PC-3 (cell line): ENCODE measurements at regions not wholly inside any gene's neighbourhood (a gene's known extent, or its start where the extent isn't known, plus 50 kb on each side); places are given as distances from the start of the nearest gene placed in this dataset.

Experiments
- ATAC-seq: fragments of 200-7000 bp; cut with Tn5 transposase; 2 replicates; pipeline ENCODE4 v1.9.1; 2020; ENCODE audit warnings: mild to moderate bottlenecking, moderate library complexity
- BruUV-seq: library from RNA; stranded (reverse); fragments of 400-500 nt; replicated peaks from 2 replicates; lab custom pipeline; 2021; lab: Mats Ljungman, UMichigan
- CTCF ChIA-PET: fragments of 300-600 bp; sonication (Branson Sonifier 250); formaldehyde crosslinking; loops from one replicate; lab custom pipeline; 2022; ENCODE audit warnings: antibody characterized with exemption; lab: Charles Lee
- POLR2A ChIA-PET: fragments of 300-600 bp; sonication (Branson Sonifier 250); formaldehyde crosslinking; loops from one replicate; lab custom pipeline; 2022; ENCODE audit warnings: antibody characterized with exemption; ENCODE audit not compliant: unreplicated experiment; lab: Charles Lee
- DNase-seq: peaks from one replicate; pipeline ENCODE4 v3.0.0-alpha.2; 2015
- H2AFZ ChIP-seq: fragments of 300-600 bp; sonication (generic); 2 replicates; pipeline ENCODE4 v1.6.0; 2016; ENCODE audit warnings: antibody characterized with exemption, low read length
- H3F3A ChIP-seq: fragments of 300-600 bp; sonication (generic); one replicate; pipeline ENCODE4 v1.6.0; 2017; ENCODE audit warnings: antibody characterized with exemption, low read length, control low read depth, mild to moderate bottlenecking; ENCODE audit not compliant: unreplicated experiment
- H3K27ac ChIP-seq: fragments of 300-600 bp; sonication (generic); 2 replicates; pipeline ENCODE4 v1.5.1; 2016; ENCODE audit warnings: mild to moderate bottlenecking, low read length
- H3K27me3 ChIP-seq: fragments of 300-600 bp; sonication (generic); 2 replicates; pipeline ENCODE4 v1.6.1; 2016; ENCODE audit warnings: low read length, mixed read lengths
- H3K36me3 ChIP-seq: fragments of 300-600 bp; sonication (generic); 2 replicates; pipeline ENCODE4 v1.6.1; 2016; ENCODE audit warnings: low read depth, mixed run types, low read length, mixed read lengths
- H3K4me1 ChIP-seq: fragments of 300-600 bp; sonication (generic); 2 replicates; pipeline ENCODE4 v1.5.1; 2016; ENCODE audit warnings: low read length; ENCODE audit not compliant: insufficient read depth
- H3K4me2 ChIP-seq: fragments of 300-600 bp; sonication (generic); 2 replicates; pipeline ENCODE4 v1.6.0; 2016; ENCODE audit warnings: low read length
- H3K4me3 ChIP-seq: fragments of 300-600 bp; sonication (generic); 2 replicates; pipeline ENCODE4 v1.5.1; 2016; ENCODE audit warnings: mild to moderate bottlenecking, low read length, mixed read lengths
- H3K79me2 ChIP-seq: fragments of 300-600 bp; sonication (generic); 2 replicates; pipeline ENCODE4 v1.6.1; 2017; ENCODE audit warnings: low read length, mixed read lengths
- H3K9ac ChIP-seq: fragments of 300-600 bp; sonication (generic); 2 replicates; pipeline ENCODE4 v1.6.0; 2016; ENCODE audit warnings: mild to moderate bottlenecking, low read length
- H3K9me2 ChIP-seq: fragments of 300-600 bp; sonication (generic); replicated peaks from 2 replicates; pipeline ENCODE4 v1.6.1; 2016; ENCODE audit warnings: mixed run types, low read length, mixed read lengths
- H3K9me3 ChIP-seq: fragments of 300-600 bp; sonication (generic); 2 replicates; pipeline ENCODE4 v1.6.1; 2016; ENCODE audit warnings: low read length, mixed read lengths
- H4K20me1 ChIP-seq: fragments of 300-600 bp; sonication (generic); 2 replicates; pipeline ENCODE4 v1.6.1; 2016; ENCODE audit warnings: low read length, mixed read lengths
- CTCF ChIP-seq: fragments of 300-600 bp; sonication (generic); conservative IDR thresholded peaks from 2 replicates; pipeline ENCODE4 v1.5.1; 2017; ENCODE audit warnings: antibody characterized with exemption, low read depth, mild to moderate bottlenecking, low read length
- EZH2 ChIP-seq: fragments of 300-600 bp; sonication (generic); IDR thresholded peaks from one replicate; pipeline ENCODE4 v1.6.1; 2017; ENCODE audit warnings: antibody characterized with exemption, mild to moderate bottlenecking, low read length; ENCODE audit not compliant: unreplicated experiment
- EZH2phosphoT487 ChIP-seq: fragments of 300-600 bp; sonication (generic); IDR thresholded peaks from 2 replicates; pipeline ENCODE4 v1.6.1; 2018; ENCODE audit warnings: mild to moderate bottlenecking, antibody characterized with exemption, low read length, borderline replicate concordance
- intact Hi-C: fragments of 100-400 bp; cut with micrococcal nuclease; formaldehyde crosslinking; loops from 2 replicates; pipeline ENCODE4 v1.9.0; 2023

DNA sequence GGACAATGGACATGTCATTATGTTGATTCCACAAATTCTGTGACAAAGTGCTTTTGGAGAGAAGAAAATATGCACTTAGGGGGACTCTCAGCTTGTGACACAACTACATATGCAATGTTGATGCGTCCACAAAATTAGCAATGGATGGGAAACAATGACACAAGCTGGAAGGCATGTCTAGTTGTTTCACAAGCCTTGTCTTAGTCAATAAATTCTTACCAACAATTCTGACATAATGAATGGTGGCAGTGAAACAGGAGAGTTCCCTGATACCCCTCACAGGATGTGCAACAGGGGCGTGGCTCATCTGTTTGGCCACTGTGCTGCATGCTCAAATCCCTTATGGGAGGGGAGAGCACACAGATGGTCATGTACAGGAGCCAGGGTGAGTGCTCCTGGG, 347.2 kb upstream of the DLGAP1 start:
- H3K79me2 ChIP-seq, result no peaks in the 10 kb centered on the region
- H3K9ac ChIP-seq, result no peak overlapping the region

GRCh38 chr18:4801151-4801550, 346.0 kb upstream of the DLGAP1 start:
- ATAC-seq (no peak), DNase-seq (no peak)
- Histone ChIP-seq H3K9me2 (no peaks in the 10 kb centered on the region), H3K79me2 (no peaks in the 10 kb centered on the region), H3K4me2 (no peak overlapping the region), H4K20me1 (no peaks in the 10 kb centered on the region), H3K27me3 (no peaks in the 10 kb centered on the region), H3K36me3 (no peaks in the 10 kb centered on the region), H3K4me1 (no peaks in the 10 kb centered on the region), H3K9ac (no peak overlapping the region), H3K4me3 (no peak overlapping the region), H3K27ac (no peak overlapping the region), H3F3A (no peaks in the 10 kb centered on the region), H2AFZ (no peak overlapping the region), H3K9me3 (peaks cover 42% of the 10 kb centered on the region)
- POLR2A ChIA-PET, result no interaction called here
- TF ChIP-seq EZH2 (no peak), EZH2phosphoT487 (no peak), CTCF (no peak)
- intact Hi-C loops, result no loop called here
- no TSS peak for BruUV-seq
- CTCF ChIA-PET, result no interaction called here

More for the DNA sequence above, 347.2 kb upstream of the DLGAP1 start:
- Histone ChIP-seq H3K36me3 (no peaks in the 10 kb centered on the region), H3K27me3 (no peaks in the 10 kb centered on the region), H3K27ac (no peak overlapping the region), H3K4me2 (no peak overlapping the region), H4K20me1 (no peaks in the 10 kb centered on the region), H3F3A (no peaks in the 10 kb centered on the region), H3K4me3 (no peak overlapping the region), H2AFZ (no peak overlapping the region), H3K9me2 (no peaks in the 10 kb centered on the region), H3K9me3 (peaks cover 41% of the 10 kb centered on the region), H3K4me1 (no peaks in the 10 kb centered on the region)
- intact Hi-C loops, result no loop called here
- ChIA-PET CTCF (no interaction called here), POLR2A (no interaction called here)
- BruUV-seq, result no TSS peak
- DNase-seq, result no peak
- no peak for TF ChIP-seq EZH2
- no peak for TF ChIP-seq CTCF
- no peak for TF ChIP-seq EZH2phosphoT487
- no peak for ATAC-seq

DNA sequence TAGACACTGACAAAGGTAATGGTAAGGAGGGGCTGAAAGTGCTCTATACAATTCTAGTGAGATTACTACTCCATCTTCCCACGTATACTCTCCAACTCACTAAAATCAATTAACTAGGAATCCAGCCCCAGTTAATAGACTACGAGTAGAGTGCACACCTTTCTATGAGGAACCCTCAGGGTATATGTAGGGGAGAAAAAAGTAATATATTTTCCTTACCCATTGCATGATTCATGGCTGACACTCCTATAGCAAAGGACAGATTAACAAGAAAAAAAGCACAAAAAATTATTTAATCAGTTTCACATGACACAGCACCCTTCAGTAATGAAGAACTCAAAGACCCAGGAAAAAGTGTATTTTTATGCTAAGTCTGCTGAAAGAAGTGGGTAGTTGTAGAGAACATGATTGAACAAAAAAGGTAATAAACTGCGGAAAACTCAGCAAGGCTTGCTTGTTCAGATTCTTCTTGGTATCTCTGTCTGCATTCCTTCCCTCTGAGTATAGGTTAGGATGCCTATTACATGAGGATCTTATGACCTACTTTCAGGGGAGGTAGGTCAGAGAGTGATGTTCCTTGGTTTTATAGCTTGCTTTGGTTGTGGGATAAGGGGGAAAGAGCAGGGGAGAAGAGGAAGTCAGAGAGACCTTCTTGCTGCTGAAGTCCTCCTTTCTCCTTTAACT, 342.0 kb upstream of the DLGAP1 start:
- no peaks in the 10 kb centered on the region for H3K27me3 ChIP-seq
- ATAC-seq, result no peak
- ChIA-PET POLR2A (no interaction called here), CTCF (no interaction called here)
- no peaks in the 10 kb centered on the region for H3K79me2 ChIP-seq
- H3K36me3 ChIP-seq, result no peaks in the 10 kb centered on the region
- peaks cover 40% of the 10 kb centered on the region for H3K9me3 ChIP-seq
- no peaks in the 10 kb centered on the region for H4K20me1 ChIP-seq
- no peak overlapping the region for H3K9ac ChIP-seq
- H3K4me3 ChIP-seq, result no peak overlapping the region
- no peak for TF ChIP-seq CTCF
- TF ChIP-seq EZH2, result no peak
- TF ChIP-seq EZH2phosphoT487, result no peak
- H3K9me2 ChIP-seq, result no peaks in the 10 kb centered on the region
- intact Hi-C loops, result no loop called here
- no peak overlapping the region for H3K4me2 ChIP-seq
- H3K27ac ChIP-seq, result no peak overlapping the region
- H2AFZ ChIP-seq, result no peak overlapping the region
- DNase-seq, result no peak
- no peaks in the 10 kb centered on the region for H3K4me1 ChIP-seq
- no peaks in the 10 kb centered on the region for H3F3A ChIP-seq
- BruUV-seq, result no TSS peak
